HG03039 (cell line): ENCODE measurements at regions not wholly inside any gene's neighbourhood (a gene's known extent, or its start where the extent isn't known, plus 50 kb on each side); places are given as distances from the start of the nearest gene placed in this dataset.

Experiments used
- ATAC-seq: cut with Tn5 transposase; IDR thresholded peaks from one replicate; pipeline ENCODE4 v1.9.1; 2021; ENCODE audit warnings: mild to moderate bottlenecking, moderate library complexity; ENCODE audit not compliant: unreplicated experiment

GRCh38 chr3:157639756-157640426 is 136.7 kb upstream of the VEPH1 start:
- no peak for ATAC-seq

GRCh38 chr3:157637866-157638265 is 134.7 kb upstream of the VEPH1 start:
- ATAC-seq: no peak

- ATAC-seq: no peak
These were observed 130.0 kb upstream of the VEPH1 start for GRCh38 chr3:157633241-157633640.

- ATAC-seq: no peak
These were observed 128.9 kb upstream of the VEPH1 start for GRCh38 chr3:157632075-157632474.

- no peak for ATAC-seq
These were observed 128.3 kb upstream of the VEPH1 start for GRCh38 chr3:157631478-157631877.

GRCh38 chr3:157626817-157627216 is 123.6 kb upstream of the VEPH1 start:
- no peak for ATAC-seq

GRCh38 chr3:157624801-157625200 is 121.6 kb upstream of the VEPH1 start:
- ATAC-seq: no peak

- no peak for ATAC-seq
These were observed 115.7 kb upstream of the VEPH1 start for GRCh38 chr3:157618886-157619285.

- no peak for ATAC-seq
These were observed 115.0 kb upstream of the VEPH1 start for GRCh38 chr3:157618075-157618760.

GRCh38 chr3:157614896-157615295 is 111.7 kb upstream of the VEPH1 start:
- ATAC-seq: no peak

GRCh38 chr3:157611536-157612076 is 108.4 kb upstream of the VEPH1 start:
- no peak for ATAC-seq

GRCh38 chr3:157610876-157611535 is 107.8 kb upstream of the VEPH1 start:
- ATAC-seq: no peak

GRCh38 chr3:157607826-157608405 is 104.7 kb upstream of the VEPH1 start:
- ATAC-seq: no peak

GRCh38 chr3:157606852-157607197 is 103.6 kb upstream of the VEPH1 start:
- ATAC-seq: no peak

GRCh38 chr3:157606011-157606851 is 103.0 kb upstream of the VEPH1 start:
- ATAC-seq: peak; percentile 83

- ATAC-seq: no peak
These were observed 102.1 kb upstream of the VEPH1 start for GRCh38 chr3:157605356-157605755.

- no peak for ATAC-seq
These were observed 99.2 kb upstream of the VEPH1 start for GRCh38 chr3:157602424-157602823.

GRCh38 chr3:157595259-157595658 is 92.0 kb upstream of the VEPH1 start:
- no peak for ATAC-seq

GRCh38 chr3:157594413-157594812 is 91.2 kb upstream of the VEPH1 start:
- no peak for ATAC-seq

- no peak for ATAC-seq
These were observed 89.6 kb upstream of the VEPH1 start for GRCh38 chr3:157592769-157593168.

GRCh38 chr3:157590273-157590672 is 87.1 kb upstream of the VEPH1 start:
- ATAC-seq: no peak
